ENCODE measurements at regions not wholly inside any gene's neighbourhood (a gene's known extent, or its start where the extent isn't known, plus 50 kb on each side); places are given as distances from the start of the nearest gene placed in this dataset.
A peak's percentile ranks its signal among the peaks of the same experiment; 100 is the strongest.

- no peak for DNase-seq
Measured at GRCh38 chr4:58935332-58935731, 1825.1 kb upstream of the IGFBP7 start.

GRCh38 chr4:58936436-58936835 is 1826.3 kb upstream of the IGFBP7 start:
- DNase-seq, result no peak

GRCh38 chr4:58940167-58940566 is 1830.0 kb upstream of the IGFBP7 start:
- no peak for DNase-seq

- DNase-seq, result peak in 1 of 3 experiments; percentile 62
Measured at GRCh38 chr4:58941286-58941685, 1831.1 kb upstream of the IGFBP7 start.

- no peak for DNase-seq
Measured at GRCh38 chr4:58953575-58953974, 1843.4 kb upstream of the IGFBP7 start.

GRCh38 chr4:58957711-58958110 is 1847.5 kb upstream of the IGFBP7 start:
- no peak for DNase-seq

GRCh38 chr4:58961283-58961682 is 1851.1 kb upstream of the IGFBP7 start:
- DNase-seq, result no peak

- no peak for DNase-seq
Measured at GRCh38 chr4:58961925-58962324, 1851.7 kb upstream of the IGFBP7 start.

GRCh38 chr4:58962424-58962823 is 1852.2 kb upstream of the IGFBP7 start:
- DNase-seq, result no peak

- no peak for DNase-seq
Measured at GRCh38 chr4:58981828-58982227, 1871.6 kb upstream of the IGFBP7 start.

- DNase-seq, result peak in 1 of 3 experiments; percentile 7
Measured at GRCh38 chr4:58983887-58984286, 1873.7 kb upstream of the IGFBP7 start.

GRCh38 chr4:59002148-59002547 is 1892.0 kb upstream of the IGFBP7 start:
- DNase-seq, result no peak

GRCh38 chr4:59024257-59024656 is 1914.1 kb upstream of the IGFBP7 start:
- no peak for DNase-seq

GRCh38 chr4:59037812-59038211 is 1927.6 kb upstream of the IGFBP7 start:
- DNase-seq, result no peak

- no peak for DNase-seq
Measured at GRCh38 chr4:59039046-59039445, 1928.9 kb upstream of the IGFBP7 start.

GRCh38 chr4:59044286-59044900 is 1934.2 kb upstream of the IGFBP7 start:
- no peak for DNase-seq

- DNase-seq, result no peak
Measured at GRCh38 chr4:59054086-59054485, 1943.9 kb upstream of the IGFBP7 start.

GRCh38 chr4:59057804-59058203 is 1947.6 kb upstream of the IGFBP7 start:
- peak in 1 of 3 experiments; percentile 4 for DNase-seq

- no peak for DNase-seq
Measured at GRCh38 chr4:59058543-59058942, 1948.4 kb upstream of the IGFBP7 start.

GRCh38 chr4:59060002-59060846 is 1950.0 kb upstream of the IGFBP7 start:
- DNase-seq, result no peak

GRCh38 chr4:59060895-59061294 is 1950.7 kb upstream of the IGFBP7 start:
- no peak for DNase-seq

- no peak for DNase-seq
Measured at GRCh38 chr4:59063015-59063720, 1953.0 kb upstream of the IGFBP7 start.

GRCh38 chr4:59068722-59069418 is 1958.7 kb upstream of the IGFBP7 start:
- DNase-seq, result peak in 2 of 3 experiments; percentile 5 to 56

Measured in NCI-H1417 (cell line).